Uterus (tissue), 3 donors: ENCODE measurements at regions not wholly inside any gene's neighbourhood (a gene's known extent, or its start where the extent isn't known, plus 50 kb on each side); places are given as distances from the start of the nearest gene placed in this dataset.

Source experiments
- DNase-seq, 2 donors: peaks; one replicate each; pipeline ENCODE4 v3.0.0-alpha.2; 2019 to 2020
- H3K27ac ChIP-seq, 2 donors: fragments of 200-600 bp; sonication (generic); 1 replicate in 1 of 2; 2 replicates in 1 of 2; pipeline ENCODE4 v1.5.1; 2016 to 2018
- H3K27me3 ChIP-seq, 2 donors: fragments of 200-600 bp; sonication (generic); one replicate each; pipeline ENCODE4 v1.5.1; 2018 to 2019; ENCODE audit warnings: control low read depth in 1 of 2
- H3K36me3 ChIP-seq, 2 donors: fragments of 200-600 bp; sonication (generic); one replicate each; pipeline ENCODE4 v1.5.1; 2019; ENCODE audit warnings: control low read depth in 1 of 2
- H3K4me1 ChIP-seq, 2 donors: fragments of 200-600 bp; sonication (generic); one replicate each; pipeline ENCODE4 v1.5.1; 2018 to 2019; ENCODE audit warnings: control low read depth in 1 of 2
- H3K4me3 ChIP-seq, 2 donors: fragments of 200-600 bp; sonication (generic); 1 replicate in 1 of 2; 2 replicates in 1 of 2; pipeline ENCODE4 v1.5.1; 2018 to 2019; ENCODE audit warnings: mild to moderate bottlenecking in 1 of 2
- H3K9me3 ChIP-seq, 2 donors: fragments of 200-600 bp; sonication (generic); one replicate each; pipeline ENCODE4 v1.5.1; 2019; ENCODE audit warnings: control low read depth in 1 of 2
- POLR2A ChIP-seq, 2 donors: fragments of 450-650 bp; IDR thresholded peaks; one replicate each; pipeline ENCODE4 v1.6.1; 2016; ENCODE audit warnings: antibody characterized with exemption in 2 of 2, mild to moderate bottlenecking in 1 of 2, moderate library complexity in 1 of 2
- intact Hi-C: fragments of 100-400 bp; cut with DNase I; formaldehyde crosslinking; loops from one replicate; pipeline ENCODE4 v1.15.1; 2023; ENCODE audit warnings: low total_unique reads
- TF ChIP-seq, protein P1 (sequence below), 4 experiments: fragments of 200-600 bp in 2 of 4; fragments of 450-650 bp in 2 of 4; sonication (generic) in 2 of 4; IDR thresholded peaks; one replicate each; pipeline ENCODE4 v1.5.1; 2016 to 2019; ENCODE audit warnings: antibody characterized with exemption in 4 of 4, mild to moderate bottlenecking in 2 of 4, moderate library complexity in 1 of 4
- donor health status: DM: yes; HTN: yes; CAD: no.

DNA sequence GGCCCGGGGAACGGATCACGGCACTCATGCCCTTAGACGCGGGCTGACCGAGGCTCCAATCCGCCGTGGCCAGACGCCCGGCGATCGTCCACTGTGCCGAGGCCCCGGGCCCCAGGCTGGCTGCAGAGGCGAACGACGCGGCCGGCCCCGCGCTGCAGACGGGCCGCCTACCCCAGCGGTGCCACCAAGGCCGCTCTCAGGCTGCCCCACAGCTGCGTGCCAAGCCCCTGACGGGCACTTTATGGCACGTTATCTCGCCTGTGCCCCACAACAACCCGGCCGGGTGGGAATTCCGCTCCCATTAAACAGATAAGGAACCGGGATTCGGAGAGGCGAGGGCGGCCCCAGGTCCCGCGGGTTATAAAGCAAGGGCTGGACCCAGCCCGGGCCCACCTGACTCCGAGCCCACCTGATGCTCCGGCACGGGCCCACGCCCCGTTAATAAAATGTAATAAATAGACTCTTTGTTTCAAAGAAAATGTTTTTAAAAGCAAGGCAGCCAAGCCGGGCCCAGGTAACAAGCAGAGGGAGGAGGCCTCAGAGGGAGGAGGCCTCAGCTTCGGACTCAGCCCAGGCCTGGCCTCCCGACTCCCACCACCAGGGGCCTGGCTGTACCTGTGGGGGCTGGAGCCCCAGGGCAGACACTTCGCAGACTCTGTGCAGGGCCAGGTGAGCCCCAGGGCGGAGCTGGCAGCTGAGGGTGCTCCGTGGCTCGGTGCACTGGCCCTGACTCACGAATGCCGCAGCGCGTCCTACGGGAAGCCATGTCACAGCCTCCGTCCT, 79.7 kb downstream of the FOXL3 start:
- Histone ChIP-seq H3K27ac (no peak overlapping the region), H3K27me3 (no peaks in the 10 kb centered on the region), H3K4me3 (no peak overlapping the region), H3K9me3 (no peaks in the 10 kb centered on the region), H3K4me1 (no peaks in the 10 kb centered on the region), H3K36me3 (no peaks in the 10 kb centered on the region)
- no peak for DNase-seq
- intact Hi-C loops, result no loop called here
- TF ChIP-seq, protein P1, sequence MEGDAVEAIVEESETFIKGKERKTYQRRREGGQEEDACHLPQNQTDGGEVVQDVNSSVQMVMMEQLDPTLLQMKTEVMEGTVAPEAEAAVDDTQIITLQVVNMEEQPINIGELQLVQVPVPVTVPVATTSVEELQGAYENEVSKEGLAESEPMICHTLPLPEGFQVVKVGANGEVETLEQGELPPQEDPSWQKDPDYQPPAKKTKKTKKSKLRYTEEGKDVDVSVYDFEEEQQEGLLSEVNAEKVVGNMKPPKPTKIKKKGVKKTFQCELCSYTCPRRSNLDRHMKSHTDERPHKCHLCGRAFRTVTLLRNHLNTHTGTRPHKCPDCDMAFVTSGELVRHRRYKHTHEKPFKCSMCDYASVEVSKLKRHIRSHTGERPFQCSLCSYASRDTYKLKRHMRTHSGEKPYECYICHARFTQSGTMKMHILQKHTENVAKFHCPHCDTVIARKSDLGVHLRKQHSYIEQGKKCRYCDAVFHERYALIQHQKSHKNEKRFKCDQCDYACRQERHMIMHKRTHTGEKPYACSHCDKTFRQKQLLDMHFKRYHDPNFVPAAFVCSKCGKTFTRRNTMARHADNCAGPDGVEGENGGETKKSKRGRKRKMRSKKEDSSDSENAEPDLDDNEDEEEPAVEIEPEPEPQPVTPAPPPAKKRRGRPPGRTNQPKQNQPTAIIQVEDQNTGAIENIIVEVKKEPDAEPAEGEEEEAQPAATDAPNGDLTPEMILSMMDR (IDR thresholded peaks at IDR 0.05), result no peak
- TF ChIP-seq POLR2A (IDR thresholded peaks at IDR 0.05), result no peak

DNA sequence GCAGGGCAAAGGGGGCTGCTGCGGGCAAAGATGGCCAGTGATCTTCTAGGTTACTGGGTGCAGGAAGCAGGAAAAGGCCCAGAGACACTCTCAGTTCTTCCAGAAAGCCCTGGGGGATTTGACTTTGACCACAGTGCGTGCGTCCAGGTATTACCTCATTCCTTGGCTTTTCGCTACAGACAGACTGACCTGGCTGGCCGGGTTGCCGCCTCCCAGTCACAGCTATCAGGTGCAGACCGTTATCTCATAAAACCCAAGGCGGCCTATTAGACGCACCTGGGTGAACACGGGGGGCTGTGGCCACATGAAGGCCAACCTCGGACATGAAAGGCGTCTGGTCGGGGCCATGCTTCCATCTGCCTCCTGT, 80.3 kb downstream of the FOXL3 start:
- TF ChIP-seq, protein P1 (IDR thresholded peaks at IDR 0.05), result no peak
- no peak for TF ChIP-seq POLR2A (IDR thresholded peaks at IDR 0.05)
- Histone ChIP-seq H3K9me3 (no peaks in the 10 kb centered on the region), H3K27ac (no peak overlapping the region), H3K4me3 (no peak overlapping the region), H3K36me3 (no peaks in the 10 kb centered on the region), H3K4me1 (no peaks in the 10 kb centered on the region), H3K27me3 (no peaks in the 10 kb centered on the region)
- DNase-seq, result no peak
- intact Hi-C loops, result no loop called here

DNA sequence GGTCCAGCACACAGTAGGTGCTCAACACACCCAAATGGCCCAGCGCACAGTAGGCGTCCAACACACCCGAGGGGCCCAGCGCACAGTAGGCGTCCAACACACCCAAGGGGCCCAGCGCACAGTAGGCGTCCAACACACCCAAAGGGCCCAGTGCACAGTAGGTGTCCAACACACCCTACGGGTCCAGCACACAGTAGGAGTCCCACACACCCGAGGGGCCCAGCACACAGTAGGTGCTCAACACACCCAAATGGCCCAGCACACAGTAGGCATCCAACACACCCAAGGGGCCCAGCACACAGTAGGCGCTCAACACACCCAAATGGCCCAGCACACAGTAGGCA, 80.8 kb downstream of the FOXL3 start:
- no peak for TF ChIP-seq POLR2A (IDR thresholded peaks at IDR 0.05)
- Histone ChIP-seq H3K36me3 (no peaks in the 10 kb centered on the region), H3K4me1 (no peaks in the 10 kb centered on the region), H3K4me3 (no peak overlapping the region), H3K9me3 (no peaks in the 10 kb centered on the region), H3K27ac (no peak overlapping the region), H3K27me3 (no peaks in the 10 kb centered on the region)
- intact Hi-C loops, result no loop called here
- DNase-seq, result no peak

DNA sequence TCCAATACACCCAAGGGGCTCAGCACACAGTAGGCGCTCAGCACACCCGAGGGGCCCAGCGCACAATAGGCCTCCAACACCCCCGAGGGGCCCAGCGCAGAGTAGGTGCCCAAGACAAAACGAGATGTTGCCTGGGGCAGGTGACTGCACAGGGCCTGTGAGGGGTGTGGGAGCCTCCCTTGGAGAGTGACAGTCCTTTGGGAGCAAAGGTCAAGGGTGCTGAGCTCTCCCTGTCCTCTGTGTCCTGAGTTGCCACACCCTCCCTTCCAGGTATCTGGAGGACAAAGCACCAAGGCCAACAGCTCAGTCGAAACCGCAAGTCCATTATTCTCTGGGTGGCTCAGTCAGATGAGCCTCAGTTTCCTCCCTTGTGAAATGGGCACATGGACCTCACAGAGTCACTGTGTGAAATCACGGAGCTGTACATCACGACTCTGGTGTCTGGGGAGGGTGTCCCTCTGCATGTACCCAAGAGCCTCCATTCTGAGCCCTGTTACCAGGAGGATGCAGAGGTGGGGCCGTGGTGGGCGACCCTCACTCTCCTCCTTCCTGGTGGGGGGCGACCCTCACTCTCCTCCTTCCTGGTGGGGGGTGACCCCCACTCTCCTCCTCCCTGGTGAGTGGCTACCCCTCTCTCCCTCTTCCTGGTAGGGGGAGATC, 81.3 kb downstream of the FOXL3 start:
- no peaks in the 10 kb centered on the region for H3K9me3 ChIP-seq
- H3K4me1 ChIP-seq, result no peaks in the 10 kb centered on the region
- H3K27me3 ChIP-seq, result no peaks in the 10 kb centered on the region
- H3K27ac ChIP-seq, result no peak overlapping the region
- intact Hi-C loops, result no loop called here
- TF ChIP-seq POLR2A (IDR thresholded peaks at IDR 0.05), result no peak
- TF ChIP-seq, protein P1 (IDR thresholded peaks at IDR 0.05), result no peak
- DNase-seq, result peak in 1 of 2 donors; percentile 6
- H3K4me3 ChIP-seq, result no peak overlapping the region
- no peaks in the 10 kb centered on the region for H3K36me3 ChIP-seq

DNA sequence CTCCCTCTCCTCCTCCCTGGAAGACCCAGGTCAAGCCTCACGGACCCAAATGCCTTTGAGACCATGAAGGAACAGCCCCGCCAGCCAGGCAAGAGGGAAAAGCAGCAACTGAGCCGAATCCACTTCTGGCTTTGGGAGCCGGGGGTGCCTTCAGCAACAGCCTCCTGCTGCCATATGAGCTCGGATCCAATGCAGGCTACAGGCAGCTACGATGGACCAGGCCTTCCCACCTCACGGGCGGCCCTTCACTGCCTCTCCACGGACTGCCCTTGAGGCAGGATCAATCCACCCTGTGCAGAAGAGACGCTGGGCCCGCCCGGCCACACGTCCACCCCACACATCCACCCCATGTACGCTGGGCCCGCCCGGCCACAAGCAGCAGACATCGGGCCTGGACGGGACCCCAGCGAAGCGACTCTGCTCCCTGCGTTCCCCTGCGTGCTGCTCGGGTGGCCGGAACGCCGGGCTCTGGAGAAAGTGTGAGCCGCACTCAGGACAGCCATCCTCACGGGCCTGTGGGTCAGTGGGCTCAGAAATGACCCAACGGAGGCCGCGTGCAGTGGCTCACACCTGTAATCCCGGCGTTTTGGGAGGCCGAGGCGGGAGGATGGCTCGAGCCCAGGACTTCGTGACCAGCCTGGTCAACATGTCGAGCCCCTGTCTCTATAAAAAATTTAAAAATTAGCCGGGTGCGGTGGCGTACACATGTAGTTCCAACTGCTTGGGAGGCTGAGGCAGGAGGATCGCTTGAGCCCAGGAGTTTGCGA, 82.0 kb downstream of the FOXL3 start:
- DNase-seq, result peak in 1 of 2 donors; percentile 7
- intact Hi-C loops, result no loop called here

More for the DNA sequence above, 82.0 kb downstream of the FOXL3 start:
- TF ChIP-seq, protein P1 (IDR thresholded peaks at IDR 0.05), result no peak
- no peak for TF ChIP-seq POLR2A (IDR thresholded peaks at IDR 0.05)
- H3K9me3 ChIP-seq, result no peaks in the 10 kb centered on the region
- no peaks in the 10 kb centered on the region for H3K4me1 ChIP-seq
- H3K27ac ChIP-seq, result no peak overlapping the region
- H3K27me3 ChIP-seq, result no peaks in the 10 kb centered on the region
- no peak overlapping the region for H3K4me3 ChIP-seq
- H3K36me3 ChIP-seq, result no peaks in the 10 kb centered on the region
